H9 (cell line): ENCODE measurements at regions not wholly inside any gene's neighbourhood (a gene's known extent, or its start where the extent isn't known, plus 50 kb on each side); places are given as distances from the start of the nearest gene placed in this dataset.

Experiments used
- DNase-seq: peaks from one replicate; pipeline ENCODE4 v3.0.0-alpha.2; 2017
- H2AFZ ChIP-seq: one replicate; pipeline ENCODE4 v1.6.1; 2013; ENCODE audit warnings: mild to moderate bottlenecking, low read length, control low read depth, moderate library complexity
- H2AK5ac ChIP-seq: 2 replicates; pipeline ENCODE4 v1.6.1; 2013; ENCODE audit warnings: low read length, control low read depth, mixed read lengths; ENCODE audit not compliant: insufficient read length
- H2BK120ac ChIP-seq: one replicate; pipeline ENCODE4 v1.6.1; 2013; ENCODE audit warnings: low read depth, mild to moderate bottlenecking, low read length, control low read depth, inconsistent platforms; ENCODE audit not compliant: poor library complexity, severe bottlenecking
- H2BK12ac ChIP-seq: 2 replicates; pipeline ENCODE4 v1.6.1; 2013; ENCODE audit warnings: low read length, control low read depth, mixed read lengths, low read depth; ENCODE audit not compliant: insufficient read length
- H2BK15ac ChIP-seq: 2 replicates; pipeline ENCODE4 v1.6.1; 2013; ENCODE audit warnings: low read depth, low read length, control low read depth
- H2BK20ac ChIP-seq: one replicate; pipeline ENCODE4 v1.6.1; 2013; ENCODE audit warnings: low read depth, mild to moderate bottlenecking, low read length, control low read depth, inconsistent platforms; ENCODE audit not compliant: poor library complexity, severe bottlenecking
- H2BK5ac ChIP-seq: 2 replicates; pipeline ENCODE4 v1.6.1; 2013; ENCODE audit warnings: low read length, control low read depth, mixed read lengths; ENCODE audit not compliant: insufficient read length
- H3K14ac ChIP-seq: 2 replicates; pipeline ENCODE4 v1.6.1; 2013; ENCODE audit warnings: low read length, control low read depth; ENCODE audit not compliant: insufficient read depth
- H3K18ac ChIP-seq: 2 replicates; pipeline ENCODE4 v1.6.1; 2013; ENCODE audit warnings: low read depth, mild to moderate bottlenecking, mixed read lengths, low read length, control low read depth; ENCODE audit not compliant: insufficient read length
- H3K23ac ChIP-seq: 2 replicates; pipeline ENCODE4 v1.6.1; 2013; ENCODE audit warnings: low read length, control low read depth, mixed read lengths, low read depth; ENCODE audit not compliant: insufficient read length
- H3K23me2 ChIP-seq: 2 replicates; pipeline ENCODE4 v1.6.1; 2013; ENCODE audit warnings: low read depth, mild to moderate bottlenecking, mixed read lengths, low read length, control low read depth; ENCODE audit not compliant: insufficient read length, poor library complexity, severe bottlenecking
- H3K27ac ChIP-seq: 2 replicates; pipeline ENCODE4 v1.5.1; 2013; ENCODE audit warnings: low read length, control low read depth, mixed read lengths, low read depth; ENCODE audit not compliant: insufficient read length
- H3K27me3 ChIP-seq: 2 replicates; pipeline ENCODE4 v1.6.1; 2013; ENCODE audit warnings: low read length, control low read depth, inconsistent platforms; ENCODE audit not compliant: insufficient read depth
- H3K4ac ChIP-seq: 2 replicates; pipeline ENCODE4 v1.6.1; 2013; ENCODE audit warnings: low read depth, mild to moderate bottlenecking, control low read depth, inconsistent platforms, low read length, moderate library complexity
- H3K4me1 ChIP-seq: 2 replicates; pipeline ENCODE4 v1.6.1; 2013; ENCODE audit warnings: low read length, control low read depth, inconsistent platforms; ENCODE audit not compliant: insufficient read depth
- H3K4me2 ChIP-seq: 2 replicates; pipeline ENCODE4 v1.6.1; 2013; ENCODE audit warnings: low read length, control low read depth, mixed read lengths; ENCODE audit not compliant: insufficient read length, insufficient read depth
- H3K56ac ChIP-seq: 2 replicates; pipeline ENCODE4 v1.6.1; 2013; ENCODE audit warnings: low read depth, mild to moderate bottlenecking, mixed read lengths, low read length, control low read depth; ENCODE audit not compliant: insufficient read length
- H3K79me1 ChIP-seq: 2 replicates; pipeline ENCODE4 v1.6.1; 2013; ENCODE audit warnings: low read depth, mild to moderate bottlenecking, moderate library complexity, low read length, control low read depth, inconsistent platforms; ENCODE audit not compliant: insufficient read depth, poor library complexity, severe bottlenecking
- H3K79me2 ChIP-seq: 2 replicates; pipeline ENCODE4 v1.6.1; 2013; ENCODE audit warnings: low read length, control low read depth, inconsistent platforms; ENCODE audit not compliant: insufficient read depth
- H3K9ac ChIP-seq: 2 replicates; pipeline ENCODE4 v1.6.1; 2013; ENCODE audit warnings: low read length, control low read depth, mixed read lengths; ENCODE audit not compliant: insufficient read length; ENCODE audit errors: extremely low read depth
- H3K9me3 ChIP-seq: one replicate; pipeline ENCODE4 v1.6.1; 2013; ENCODE audit warnings: low read depth, low read length, inconsistent platforms; ENCODE audit not compliant: control insufficient read depth
- H3T11ph ChIP-seq: one replicate; pipeline ENCODE4 v1.6.1; 2013; ENCODE audit warnings: mild to moderate bottlenecking, low read length, control low read depth, inconsistent platforms
- H4K20me1 ChIP-seq: one replicate; pipeline ENCODE4 v1.6.1; 2013; ENCODE audit not compliant: control insufficient read depth, insufficient read length, insufficient read depth
- H4K5ac ChIP-seq: 2 replicates; pipeline ENCODE4 v1.6.1; 2013; ENCODE audit warnings: low read depth, mild to moderate bottlenecking, mixed read lengths, low read length, control low read depth; ENCODE audit not compliant: insufficient read length
- H4K8ac ChIP-seq: replicated peaks from 2 replicates; pipeline ENCODE4 v1.6.1; 2013; ENCODE audit warnings: low read length, control low read depth, mixed read lengths, low read depth; ENCODE audit not compliant: insufficient read length
- H4K91ac ChIP-seq: 2 replicates; pipeline ENCODE4 v1.6.1; 2013; ENCODE audit warnings: low read depth, mild to moderate bottlenecking, moderate library complexity, mixed read lengths, low read length, control low read depth; ENCODE audit not compliant: insufficient read length
- H3K27ac Mint-ChIP-seq, 3 experiments: 2 replicates in 2 of 3; 3 replicates in 1 of 3; pipeline ENCODE4 v1.8.0; 2020 to 2021; ENCODE audit warnings: mixed read lengths in 3 of 3, mild to moderate bottlenecking in 1 of 3, moderate library complexity in 1 of 3
- H3K27me3 Mint-ChIP-seq: 2 replicates; pipeline ENCODE4 v1.8.0; 2021; ENCODE audit warnings: low read depth, mild to moderate bottlenecking, moderate library complexity, mixed read lengths
- H3K36me3 Mint-ChIP-seq, 3 experiments: 2 replicates in 2 of 3; 3 replicates in 1 of 3; pipeline ENCODE4 v1.8.0; 2020 to 2021; ENCODE audit warnings: low read depth in 3 of 3, mixed read lengths in 3 of 3; ENCODE audit not compliant: insufficient read depth in 1 of 3
- H3K4me1 Mint-ChIP-seq, 2 experiments: 2 replicates each; pipeline ENCODE4 v1.8.0; 2020; ENCODE audit warnings: mixed read lengths in 2 of 2
- H3K4me3 Mint-ChIP-seq, 2 experiments: 2 replicates in 1 of 2; 3 replicates in 1 of 2; pipeline ENCODE4 v1.8.0; 2020 to 2021; ENCODE audit warnings: mild to moderate bottlenecking in 2 of 2, mixed read lengths in 2 of 2, moderate library complexity in 1 of 2
- H3K9me3 Mint-ChIP-seq, 2 experiments: 2 replicates in 1 of 2; 3 replicates in 1 of 2; pipeline ENCODE4 v1.8.0; 2020; ENCODE audit warnings: mild to moderate bottlenecking in 2 of 2, mixed read lengths in 2 of 2, moderate library complexity in 1 of 2
- WGBS: extraction: QIAGEN DNeasy Blood & Tissue Kit; methylation state at CpG from one replicate; pipeline ENCODE4 v1.1.7; 2013; ENCODE audit warnings: missing lambda C conversion rate, low lambda C conversion rate, mixed read lengths; ENCODE audit not compliant: insufficient read length; ENCODE audit errors: extremely low coverage; 5-methylcytosine and 5-hydroxymethylcytosine counted together
- TF ChIP-seq, protein P1 (sequence below): fragments of 200-600 bp; sonication (generic); conservative IDR thresholded peaks from 3 replicates; pipeline ENCODE4 v1.8.0; 2021; ENCODE audit warnings: antibody characterized with exemption, mild to moderate bottlenecking

DNA sequence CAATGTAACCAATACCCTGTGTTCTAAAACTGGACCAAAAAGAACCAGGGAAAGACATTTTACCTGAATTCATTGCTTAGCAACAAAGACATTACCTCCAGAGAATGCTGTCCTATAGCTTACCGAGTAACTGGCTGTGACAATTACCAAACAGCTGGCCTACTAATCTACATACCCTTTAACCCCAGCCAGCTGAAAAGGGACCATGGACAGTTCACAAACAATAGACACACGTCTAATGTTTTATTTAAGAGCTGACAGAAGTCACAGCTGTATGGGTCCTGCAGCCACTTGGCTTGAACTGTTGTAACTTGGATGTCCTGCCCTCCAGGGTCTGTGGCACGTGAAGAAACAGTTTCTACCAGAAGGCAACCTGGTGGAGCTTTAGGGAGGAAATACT, 130.1 kb upstream of the EFEMP1 start:
- H2BK5ac ChIP-seq = no peak overlapping the region
- H2BK12ac ChIP-seq = no peak overlapping the region
- H4K91ac ChIP-seq = no peak overlapping the region
- no peak overlapping the region for H2BK120ac ChIP-seq
- H3K4ac ChIP-seq = no peak overlapping the region
- no peaks in the 10 kb centered on the region for H3K36me3 Mint-ChIP-seq
- H4K20me1 ChIP-seq = no peaks in the 10 kb centered on the region
- peaks cover 1% of the 10 kb centered on the region; the same call in 1 of the 2 replicates for H3K27me3 Mint-ChIP-seq
- no peak overlapping the region for H3K56ac ChIP-seq
- no peaks in the 10 kb centered on the region for H3K4me1 Mint-ChIP-seq
- H3K27me3 ChIP-seq = no peaks in the 10 kb centered on the region
- no peak overlapping the region for H2BK20ac ChIP-seq
- DNase-seq = no peak
- H3K9me3 ChIP-seq = no peaks in the 10 kb centered on the region
- H3K9me3 Mint-ChIP-seq = peaks cover 3 to 4% of the 10 kb centered on the region in 2 experiments; a peak in 4 of 5 replicates
- H4K8ac ChIP-seq = no peak overlapping the region
- TF ChIP-seq, protein P1, sequence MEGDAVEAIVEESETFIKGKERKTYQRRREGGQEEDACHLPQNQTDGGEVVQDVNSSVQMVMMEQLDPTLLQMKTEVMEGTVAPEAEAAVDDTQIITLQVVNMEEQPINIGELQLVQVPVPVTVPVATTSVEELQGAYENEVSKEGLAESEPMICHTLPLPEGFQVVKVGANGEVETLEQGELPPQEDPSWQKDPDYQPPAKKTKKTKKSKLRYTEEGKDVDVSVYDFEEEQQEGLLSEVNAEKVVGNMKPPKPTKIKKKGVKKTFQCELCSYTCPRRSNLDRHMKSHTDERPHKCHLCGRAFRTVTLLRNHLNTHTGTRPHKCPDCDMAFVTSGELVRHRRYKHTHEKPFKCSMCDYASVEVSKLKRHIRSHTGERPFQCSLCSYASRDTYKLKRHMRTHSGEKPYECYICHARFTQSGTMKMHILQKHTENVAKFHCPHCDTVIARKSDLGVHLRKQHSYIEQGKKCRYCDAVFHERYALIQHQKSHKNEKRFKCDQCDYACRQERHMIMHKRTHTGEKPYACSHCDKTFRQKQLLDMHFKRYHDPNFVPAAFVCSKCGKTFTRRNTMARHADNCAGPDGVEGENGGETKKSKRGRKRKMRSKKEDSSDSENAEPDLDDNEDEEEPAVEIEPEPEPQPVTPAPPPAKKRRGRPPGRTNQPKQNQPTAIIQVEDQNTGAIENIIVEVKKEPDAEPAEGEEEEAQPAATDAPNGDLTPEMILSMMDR = no peak
- H3T11ph ChIP-seq = no peak overlapping the region
- no peak overlapping the region for H3K27ac ChIP-seq
- H3K4me1 ChIP-seq = no peaks in the 10 kb centered on the region
- H3K79me2 ChIP-seq = no peaks in the 10 kb centered on the region
- H3K4me3 Mint-ChIP-seq = no peak overlapping the region
- no peak overlapping the region for H3K14ac ChIP-seq
- no peak overlapping the region for H2AFZ ChIP-seq
- H3K27ac Mint-ChIP-seq = no peak overlapping the region
- no peak overlapping the region for H3K9ac ChIP-seq
- no CpG with 5 or more reads among the region's 3 CpGs for whole genome bisulfite sequencing
- H3K18ac ChIP-seq = no peak overlapping the region
- no peak overlapping the region for H2AK5ac ChIP-seq
- H2BK15ac ChIP-seq = no peak overlapping the region
- H3K4me2 ChIP-seq = no peak overlapping the region
- no peak overlapping the region for H3K23ac ChIP-seq
- H3K79me1 ChIP-seq = no peaks in the 10 kb centered on the region
- H4K5ac ChIP-seq = no peak overlapping the region
- no peaks in the 10 kb centered on the region for H3K23me2 ChIP-seq
